ENCODE measurements at regions not wholly inside any gene's neighbourhood (a gene's known extent, or its start where the extent isn't known, plus 50 kb on each side); places are given as distances from the start of the nearest gene placed in this dataset.

GRCh38 chr13:55569514-55569913, 1571.2 kb upstream of the PRR20A start:
- Histone ChIP-seq H3K4me2 (ENCODE audit: insufficient read depth, low read length) (no peak overlapping the region), H3K79me2 (ENCODE audit: control insufficient read depth, insufficient read depth, low read length) (no peaks in the 10 kb centered on the region), H3K4me1 (ENCODE audit: control insufficient read depth, extremely low read depth, insufficient read depth, low read length) (no peaks in the 10 kb centered on the region), H2AFZ (ENCODE audit: low read depth, low read length) (no peak overlapping the region), H3K4me3 (replicated peaks in 1 of 3; ENCODE audit: insufficient read depth in 1 of 3, low read depth in 1 of 3, low read length in 3 of 3) (no peak overlapping the region), H3K9me3 (replicated peaks; ENCODE audit: control insufficient read depth, insufficient read depth, low read length) (peaks cover 2% of the 10 kb centered on the region), H3K27me3 (ENCODE audit: control insufficient read depth in 2 of 2, insufficient read depth in 2 of 2, low read length in 2 of 2) (no peaks in the 10 kb centered on the region), H4K20me1 (replicated peaks; ENCODE audit: control insufficient read depth, extremely low read depth, insufficient read depth, low read length) (no peaks in the 10 kb centered on the region), H3K9ac (replicated peaks; ENCODE audit: extremely low read depth, insufficient read depth, low read length) (no peak overlapping the region), H3K36me3 (ENCODE audit: control insufficient read depth in 2 of 2, extremely low read depth in 1 of 2, insufficient read depth in 2 of 2, low read length in 2 of 2) (no peaks in the 10 kb centered on the region), H3K27ac (ENCODE audit: insufficient read depth, low read depth, low read length) (no peak overlapping the region), H3K9me1 (replicated peaks; ENCODE audit: control insufficient read depth, extremely low read depth, insufficient read depth, low read length) (no peaks in the 10 kb centered on the region)
- FAIRE-seq (no peak), DNase-seq (ENCODE audit: low read depth, low spot score) (no peak)
- intact Hi-C loops (cut with micrococcal nuclease) (no loop called here), dilution Hi-C loops (cut with MboI; ENCODE audit: extremely low pct_ligation_motif_present, low sequenced_read_pairs) (no loop called here)
- no TSS peak for BruUV-seq (replicated peaks)
- ChIA-PET CTCF (no interaction called here), POLR2A (no interaction called here)
- TF ChIP-seq, protein P1, sequence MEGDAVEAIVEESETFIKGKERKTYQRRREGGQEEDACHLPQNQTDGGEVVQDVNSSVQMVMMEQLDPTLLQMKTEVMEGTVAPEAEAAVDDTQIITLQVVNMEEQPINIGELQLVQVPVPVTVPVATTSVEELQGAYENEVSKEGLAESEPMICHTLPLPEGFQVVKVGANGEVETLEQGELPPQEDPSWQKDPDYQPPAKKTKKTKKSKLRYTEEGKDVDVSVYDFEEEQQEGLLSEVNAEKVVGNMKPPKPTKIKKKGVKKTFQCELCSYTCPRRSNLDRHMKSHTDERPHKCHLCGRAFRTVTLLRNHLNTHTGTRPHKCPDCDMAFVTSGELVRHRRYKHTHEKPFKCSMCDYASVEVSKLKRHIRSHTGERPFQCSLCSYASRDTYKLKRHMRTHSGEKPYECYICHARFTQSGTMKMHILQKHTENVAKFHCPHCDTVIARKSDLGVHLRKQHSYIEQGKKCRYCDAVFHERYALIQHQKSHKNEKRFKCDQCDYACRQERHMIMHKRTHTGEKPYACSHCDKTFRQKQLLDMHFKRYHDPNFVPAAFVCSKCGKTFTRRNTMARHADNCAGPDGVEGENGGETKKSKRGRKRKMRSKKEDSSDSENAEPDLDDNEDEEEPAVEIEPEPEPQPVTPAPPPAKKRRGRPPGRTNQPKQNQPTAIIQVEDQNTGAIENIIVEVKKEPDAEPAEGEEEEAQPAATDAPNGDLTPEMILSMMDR (IDR thresholded peaks at IDR 0.05; ENCODE audit: extremely low read depth in 1 of 2, insufficient read depth in 1 of 2, low read depth in 1 of 2, low read length in 2 of 2): no peak
- TF ChIP-seq FOS (IDR thresholded peaks at IDR 0.05; ENCODE audit: borderline replicate concordance, insufficient read depth, low read length) (no peak), GATA2 (IDR thresholded peaks at IDR 0.05; ENCODE audit: insufficient read depth, insufficient read length, low read depth, low read length) (no peak), POLR2AphosphoS5 (IDR thresholded peaks at IDR 0.05; ENCODE audit: insufficient read depth, low read depth, low read length) (no peak), POLR2A (IDR thresholded peaks at IDR 0.05; ENCODE audit: low read depth, low read length) (no peak)
- TF ChIP-seq, protein P2, sequence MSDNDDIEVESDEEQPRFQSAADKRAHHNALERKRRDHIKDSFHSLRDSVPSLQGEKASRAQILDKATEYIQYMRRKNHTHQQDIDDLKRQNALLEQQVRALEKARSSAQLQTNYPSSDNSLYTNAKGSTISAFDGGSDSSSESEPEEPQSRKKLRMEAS (IDR thresholded peaks at IDR 0.05; ENCODE audit: insufficient read depth, insufficient read length): no peak

- ChIA-PET CTCF (no interaction called here), POLR2A (no interaction called here)
- Histone ChIP-seq H3K79me2 (ENCODE audit: control insufficient read depth, insufficient read depth, low read length) (no peaks in the 10 kb centered on the region), H4K20me1 (replicated peaks; ENCODE audit: control insufficient read depth, extremely low read depth, insufficient read depth, low read length) (no peaks in the 10 kb centered on the region), H3K9me3 (replicated peaks; ENCODE audit: control insufficient read depth, insufficient read depth, low read length) (peaks cover 2% of the 10 kb centered on the region), H3K4me3 (replicated peaks in 1 of 3; ENCODE audit: insufficient read depth in 1 of 3, low read depth in 1 of 3, low read length in 3 of 3) (no peak overlapping the region), H3K27ac (ENCODE audit: insufficient read depth, low read depth, low read length) (no peak overlapping the region), H3K4me2 (ENCODE audit: insufficient read depth, low read length) (no peak overlapping the region), H2AFZ (ENCODE audit: low read depth, low read length) (no peak overlapping the region), H3K9ac (replicated peaks; ENCODE audit: extremely low read depth, insufficient read depth, low read length) (no peak overlapping the region), H3K36me3 (ENCODE audit: control insufficient read depth in 2 of 2, extremely low read depth in 1 of 2, insufficient read depth in 2 of 2, low read length in 2 of 2) (no peaks in the 10 kb centered on the region), H3K4me1 (ENCODE audit: control insufficient read depth, extremely low read depth, insufficient read depth, low read length) (no peaks in the 10 kb centered on the region), H3K9me1 (replicated peaks; ENCODE audit: control insufficient read depth, extremely low read depth, insufficient read depth, low read length) (no peaks in the 10 kb centered on the region), H3K27me3 (ENCODE audit: control insufficient read depth in 2 of 2, insufficient read depth in 2 of 2, low read length in 2 of 2) (no peaks in the 10 kb centered on the region)
- FAIRE-seq: no peak
- no TSS peak for BruUV-seq (replicated peaks)
- DNase-seq (ENCODE audit: low read depth, low spot score): no peak
- TF ChIP-seq JUN (IDR thresholded peaks at IDR 0.05; ENCODE audit: borderline replicate concordance, insufficient read depth, insufficient read length, low read depth) (no peak), POLR2A (IDR thresholded peaks at IDR 0.05; ENCODE audit: low read depth, low read length) (no peak), MYC (IDR thresholded peaks at IDR 0.05; ENCODE audit: low read depth, low read length) (no peak), EZH2 (IDR thresholded peaks at IDR 0.05; ENCODE audit: borderline replicate concordance, low read depth, low read length, severe bottlenecking) (no peak), POLR2AphosphoS5 (IDR thresholded peaks at IDR 0.05; ENCODE audit: insufficient read depth, low read depth, low read length) (no peak), FOS (IDR thresholded peaks at IDR 0.05; ENCODE audit: borderline replicate concordance, insufficient read depth, low read length) (no peak), GATA2 (IDR thresholded peaks at IDR 0.05; ENCODE audit: insufficient read depth, insufficient read length, low read depth, low read length) (no peak)
- TF ChIP-seq, protein P1 (IDR thresholded peaks at IDR 0.05; ENCODE audit: extremely low read depth in 1 of 2, insufficient read depth in 1 of 2, low read depth in 1 of 2, low read length in 2 of 2): no peak
- TF ChIP-seq, protein P2 (IDR thresholded peaks at IDR 0.05; ENCODE audit: insufficient read depth, insufficient read length): no peak
- intact Hi-C loops (cut with micrococcal nuclease): no loop called here
- dilution Hi-C loops (cut with MboI; ENCODE audit: extremely low pct_ligation_motif_present, low sequenced_read_pairs): no loop called here
Measured at GRCh38 chr13:55570371-55570770, 1570.3 kb upstream of the PRR20A start.
